Pancreas (tissue), 10 donors: ENCODE measurements at regions not wholly inside any gene's neighbourhood (a gene's known extent, or its start where the extent isn't known, plus 50 kb on each side); places are given as distances from the start of the nearest gene placed in this dataset.

Source experiments
- ATAC-seq, 4 donors: fragments of 200-7000 bp; cut with Tn5 transposase; one replicate each; pipeline versions ENCODE4 v1.8.0 to v1.9.1; 2020; ENCODE audit warnings: mild to moderate bottlenecking in 4 of 4, moderate library complexity in 4 of 4
- DNase-seq, 6 donors: peaks; one replicate each; pipeline ENCODE4 v3.0.0-alpha.2; 2020
- FAIRE-seq: peaks from 2 replicates; lab custom pipeline; 2012; peaks lifted over from hg19 to GRCh38; lab: Jason Lieb, UNC
- H3K27ac ChIP-seq, 4 donors: fragments of 200-600 bp; sonication (generic); 1 replicate in 3 of 4; 2 replicates in 1 of 4; pipeline versions ENCODE4 v1.5.0 to v1.8.0; 2020
- H3K27me3 ChIP-seq, 4 donors: fragments of 200-600 bp; one replicate each; pipeline ENCODE4 v1.8.0; 2021
- H3K36me3 ChIP-seq, 3 donors: fragments of 200-600 bp; sonication (generic) in 1 of 3; one replicate each; pipeline versions ENCODE4 v1.5.0 to v1.8.0; 2020 to 2021
- H3K4me1 ChIP-seq, 3 donors: fragments of 200-600 bp; one replicate each; pipeline ENCODE4 v1.8.0; 2021
- H3K4me3 ChIP-seq, 4 donors: fragments of 200-600 bp; sonication (generic) in 2 of 4; one replicate each; pipeline versions ENCODE4 v1.5.0 to v1.8.0; 2020 to 2021
- H3K9me3 ChIP-seq, 4 donors: fragments of 200-600 bp; one replicate each; pipeline ENCODE4 v1.8.0; 2021
- WGBS, 2 donors: extraction: QIAGEN DNeasy Blood & Tissue Kit; methylation state at CpG; one replicate each; pipeline ENCODE4 v1.1.7; 2013; 5-methylcytosine and 5-hydroxymethylcytosine counted together
- intact Hi-C, 3 donors: fragments of 100-400 bp; cut with DNase I; formaldehyde crosslinking; loops; one replicate each; pipeline versions ENCODE4 v1.11.1 to v1.14.2; 2022
- TF ChIP-seq, protein P1 (sequence below), 4 donors: fragments of 200-600 bp; sonication (generic) in 3 of 4; IDR thresholded peaks; one replicate each; pipeline versions ENCODE4 v1.5.0 to v1.8.0; 2021; ENCODE audit warnings: antibody characterized with exemption in 4 of 4
- donor health status: healthy with polysubstance abuse.
- donor health status: DM: no; HTN: no; CAD: no; lungs with moderate emphysema.
- donor health status: DM: no; HTN: no; CAD: no.
- donor health status: control.
- donor health status: control.
- donor health status: Bipolar disorder and iron deficiency.
- donor health status: DM: yes; HTN: yes; CAD: no.
- donor health status: DM: no; HTN: no; CAD: no.
- donor health status: DM: no; HTN: no; CAD: no.
- donor health status: DM: yes; HTN: yes; CAD: no.

DNA sequence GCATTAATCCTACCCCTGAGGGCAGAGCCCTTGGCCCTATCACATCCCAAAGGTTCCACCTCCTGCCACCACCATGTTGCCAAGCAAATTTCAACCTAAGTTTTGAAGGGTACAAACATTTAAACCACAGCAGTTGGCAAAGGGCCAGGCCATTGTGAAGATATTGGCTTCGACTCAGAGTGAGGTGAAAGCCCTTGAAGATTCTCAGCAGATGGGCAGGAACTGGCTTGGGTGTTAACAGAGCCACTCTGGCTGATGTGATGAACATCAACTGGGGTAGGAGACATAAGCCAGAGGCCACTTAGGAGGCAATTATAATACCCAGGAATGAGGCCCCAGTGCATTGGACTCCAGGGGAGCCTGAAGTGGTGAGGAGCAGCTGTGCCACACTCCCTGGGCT, 207.7 kb upstream of the KAZN start:
- TF ChIP-seq, protein P1, sequence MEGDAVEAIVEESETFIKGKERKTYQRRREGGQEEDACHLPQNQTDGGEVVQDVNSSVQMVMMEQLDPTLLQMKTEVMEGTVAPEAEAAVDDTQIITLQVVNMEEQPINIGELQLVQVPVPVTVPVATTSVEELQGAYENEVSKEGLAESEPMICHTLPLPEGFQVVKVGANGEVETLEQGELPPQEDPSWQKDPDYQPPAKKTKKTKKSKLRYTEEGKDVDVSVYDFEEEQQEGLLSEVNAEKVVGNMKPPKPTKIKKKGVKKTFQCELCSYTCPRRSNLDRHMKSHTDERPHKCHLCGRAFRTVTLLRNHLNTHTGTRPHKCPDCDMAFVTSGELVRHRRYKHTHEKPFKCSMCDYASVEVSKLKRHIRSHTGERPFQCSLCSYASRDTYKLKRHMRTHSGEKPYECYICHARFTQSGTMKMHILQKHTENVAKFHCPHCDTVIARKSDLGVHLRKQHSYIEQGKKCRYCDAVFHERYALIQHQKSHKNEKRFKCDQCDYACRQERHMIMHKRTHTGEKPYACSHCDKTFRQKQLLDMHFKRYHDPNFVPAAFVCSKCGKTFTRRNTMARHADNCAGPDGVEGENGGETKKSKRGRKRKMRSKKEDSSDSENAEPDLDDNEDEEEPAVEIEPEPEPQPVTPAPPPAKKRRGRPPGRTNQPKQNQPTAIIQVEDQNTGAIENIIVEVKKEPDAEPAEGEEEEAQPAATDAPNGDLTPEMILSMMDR (IDR thresholded peaks at IDR 0.05): no peak
- Histone ChIP-seq H3K27ac (no peak overlapping the region), H3K4me1 (no peaks in the 10 kb centered on the region), H3K27me3 (peaks cover 0 to 5% (median 0%) of the 10 kb centered on the region in 4 donors), H3K9me3 (no peaks in the 10 kb centered on the region), H3K36me3 (no peaks in the 10 kb centered on the region), H3K4me3 (no peak overlapping the region)
- ATAC-seq: no peak
- WGBS, 2 donors: 58 to 65% methylated on average over 1 of the region's 1 CpG
- no peak for FAIRE-seq
- DNase-seq: no peak
- intact Hi-C loops: no loop called here

DNA sequence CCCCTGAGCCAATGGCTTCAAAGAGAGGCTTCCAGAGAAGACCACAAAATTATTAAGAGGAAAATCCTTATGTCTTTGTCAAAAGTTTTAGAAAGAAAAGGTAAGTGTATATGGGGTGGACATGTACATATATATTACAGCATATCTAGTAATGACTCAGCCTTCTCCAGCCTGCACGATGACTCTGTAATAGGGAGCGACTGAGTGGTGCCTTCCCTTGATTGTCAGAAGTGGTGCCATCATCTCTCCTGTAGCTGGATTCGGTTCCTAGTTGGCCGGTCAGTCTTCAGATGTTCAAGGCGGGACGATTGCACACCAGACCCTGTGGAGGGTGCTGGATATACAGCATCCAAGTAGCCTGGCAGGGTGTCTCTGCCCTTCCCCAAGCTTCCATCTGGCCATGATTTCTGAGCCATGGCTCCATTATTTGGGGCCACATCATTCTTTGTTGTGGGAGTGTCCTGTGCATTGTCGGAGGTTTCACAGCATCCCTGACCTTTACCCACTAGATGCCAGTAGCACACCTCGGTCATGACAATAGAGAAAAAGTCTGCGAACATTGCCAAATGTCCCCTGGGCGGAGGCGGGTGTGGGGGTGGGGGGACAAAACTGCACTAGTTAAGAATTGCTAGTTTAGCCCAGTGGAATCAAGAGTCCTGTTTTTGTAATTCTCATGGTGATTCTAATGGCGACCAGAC, 206.2 kb upstream of the KAZN start:
- FAIRE-seq (no peak), DNase-seq (no peak), ATAC-seq (no peak)
- no peak overlapping the region for H3K27ac ChIP-seq
- H3K36me3 ChIP-seq: no peaks in the 10 kb centered on the region
- peaks cover 0 to 5% (median 0%) of the 10 kb centered on the region in 4 donors for H3K27me3 ChIP-seq
- no peaks in the 10 kb centered on the region for H3K9me3 ChIP-seq
- no peak overlapping the region for H3K4me3 ChIP-seq
- intact Hi-C loops: no loop called here
- H3K4me1 ChIP-seq: no peaks in the 10 kb centered on the region
- TF ChIP-seq, protein P1 (IDR thresholded peaks at IDR 0.05): no peak
- WGBS, 2 donors: 63 to 79% methylated on average over 12 of the region's 12 CpGs

DNA sequence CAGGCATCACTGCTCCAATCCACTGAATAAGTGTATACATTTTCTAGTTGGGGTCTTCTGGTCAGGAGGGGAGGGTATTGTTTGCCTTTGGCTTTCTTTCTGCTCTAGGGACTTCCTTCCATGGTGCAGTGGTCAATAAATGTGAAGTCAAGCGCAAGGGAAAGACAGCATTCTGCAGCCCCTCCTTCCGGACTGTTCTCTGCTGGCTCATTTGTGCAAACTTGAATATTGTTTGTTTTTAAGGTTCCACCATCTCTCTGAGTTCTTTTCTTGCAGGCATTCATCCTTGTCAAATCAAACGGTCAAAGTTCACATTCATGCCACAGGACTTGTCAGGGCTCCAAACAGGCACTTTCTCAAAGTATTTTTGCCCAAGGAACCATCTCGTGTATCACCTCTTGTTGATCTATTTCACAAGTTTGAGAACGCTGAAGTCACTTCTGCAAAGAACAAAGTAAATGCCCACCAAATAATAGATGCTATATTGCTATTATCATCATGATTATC, 205.6 kb upstream of the KAZN start:
- FAIRE-seq (no peak), ATAC-seq (no peak), DNase-seq (no peak)
- Histone ChIP-seq H3K4me3 (no peak overlapping the region), H3K9me3 (no peaks in the 10 kb centered on the region), H3K36me3 (no peaks in the 10 kb centered on the region), H3K27ac (no peak overlapping the region), H3K27me3 (peaks cover 0 to 5% (median 0%) of the 10 kb centered on the region in 4 donors), H3K4me1 (no peaks in the 10 kb centered on the region)
- intact Hi-C loops: no loop called here
- WGBS, 2 donors: 41 to 47% methylated on average over 5 of the region's 5 CpGs
- TF ChIP-seq, protein P1 (IDR thresholded peaks at IDR 0.05): no peak

DNA sequence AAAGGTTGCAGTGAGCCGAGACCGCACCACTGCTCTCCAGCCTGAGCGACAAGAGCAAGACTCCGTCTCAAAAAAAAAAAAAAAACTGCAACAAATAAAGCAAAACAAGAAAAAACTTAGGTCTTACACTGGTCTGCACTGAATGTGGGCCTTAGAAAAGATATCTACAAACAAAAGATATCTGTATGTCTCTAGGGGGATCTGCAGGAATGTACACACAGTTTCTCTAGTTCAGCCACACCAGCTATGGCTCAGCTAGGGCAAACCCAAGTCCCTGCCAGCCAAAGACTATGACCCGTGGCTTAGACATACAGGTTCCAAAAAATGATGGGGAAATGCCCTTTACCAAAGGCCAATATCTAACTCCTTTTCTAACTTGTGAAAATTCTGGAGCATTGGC, 202.4 kb upstream of the KAZN start:
- H3K4me1 ChIP-seq: no peaks in the 10 kb centered on the region
- no peaks in the 10 kb centered on the region for H3K9me3 ChIP-seq
- ATAC-seq (no peak), FAIRE-seq (no peak), DNase-seq (no peak)
- H3K27ac ChIP-seq: no peak overlapping the region
- H3K4me3 ChIP-seq: no peak overlapping the region
- H3K36me3 ChIP-seq: no peaks in the 10 kb centered on the region
- TF ChIP-seq, protein P1 (IDR thresholded peaks at IDR 0.05): no peak
- intact Hi-C loops: no loop called here
- H3K27me3 ChIP-seq: no peaks in the 10 kb centered on the region
- 82 to 89% methylated on average over 5 of the region's 5 CpGs for WGBS, 2 donors

DNA sequence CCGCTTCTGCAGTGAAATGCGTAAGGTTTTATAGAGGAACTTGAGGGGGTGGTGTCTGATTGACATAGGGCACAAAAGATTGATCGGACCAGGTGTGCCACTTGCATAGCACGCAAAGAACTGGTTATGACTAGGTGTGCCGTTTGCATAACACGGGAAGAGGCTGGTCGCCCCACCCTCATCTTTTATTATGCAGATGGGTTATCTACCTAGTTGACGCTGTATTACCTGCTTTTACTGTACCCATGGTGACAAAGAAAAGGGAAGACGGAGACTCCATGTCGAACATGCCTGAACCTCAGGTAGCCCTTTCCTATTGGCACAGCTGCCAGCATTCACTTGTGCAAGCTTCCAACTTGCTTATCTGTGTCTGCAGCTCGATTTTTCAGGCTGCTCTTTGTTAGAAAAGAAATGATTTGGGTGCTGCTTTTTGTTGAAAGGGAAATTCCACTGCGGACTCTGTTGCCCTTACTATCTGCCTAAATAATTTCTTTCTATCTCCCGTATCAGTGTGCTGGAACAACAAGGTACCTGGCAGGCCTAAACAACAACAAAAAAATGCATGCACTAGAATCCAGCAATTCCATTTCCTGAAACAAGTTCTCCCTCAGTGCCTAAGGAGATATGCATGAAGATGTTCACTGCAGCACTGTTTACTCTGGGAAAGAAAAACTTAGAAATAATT, 194.4 kb upstream of the KAZN start:
- DNase-seq (no peak), FAIRE-seq (no peak), ATAC-seq (no peak)
- Histone ChIP-seq H3K9me3 (no peaks in the 10 kb centered on the region), H3K36me3 (no peaks in the 10 kb centered on the region), H3K27ac (no peak overlapping the region), H3K4me3 (no peak overlapping the region), H3K27me3 (no peaks in the 10 kb centered on the region), H3K4me1 (no peaks in the 10 kb centered on the region)
- TF ChIP-seq, protein P1 (IDR thresholded peaks at IDR 0.05): no peak
- intact Hi-C loops: no loop called here
- 72 to 73% methylated on average over 13 of the region's 13 CpGs for WGBS, 2 donors
